D341Med (cell line): ENCODE measurements at regions not wholly inside any gene's neighbourhood (a gene's known extent, or its start where the extent isn't known, plus 50 kb on each side); places are given as distances from the start of the nearest gene placed in this dataset.
"Not testable (repeated sequence)": the region's sequence is repeated elsewhere in the genome, so short reads cannot be mapped to it uniquely, and the experiment has no call there.

Source experiments
- DNase-seq: peaks from one replicate; pipeline ENCODE4 v3.0.0; 2012; ENCODE audit warnings: low spot score

DNA sequence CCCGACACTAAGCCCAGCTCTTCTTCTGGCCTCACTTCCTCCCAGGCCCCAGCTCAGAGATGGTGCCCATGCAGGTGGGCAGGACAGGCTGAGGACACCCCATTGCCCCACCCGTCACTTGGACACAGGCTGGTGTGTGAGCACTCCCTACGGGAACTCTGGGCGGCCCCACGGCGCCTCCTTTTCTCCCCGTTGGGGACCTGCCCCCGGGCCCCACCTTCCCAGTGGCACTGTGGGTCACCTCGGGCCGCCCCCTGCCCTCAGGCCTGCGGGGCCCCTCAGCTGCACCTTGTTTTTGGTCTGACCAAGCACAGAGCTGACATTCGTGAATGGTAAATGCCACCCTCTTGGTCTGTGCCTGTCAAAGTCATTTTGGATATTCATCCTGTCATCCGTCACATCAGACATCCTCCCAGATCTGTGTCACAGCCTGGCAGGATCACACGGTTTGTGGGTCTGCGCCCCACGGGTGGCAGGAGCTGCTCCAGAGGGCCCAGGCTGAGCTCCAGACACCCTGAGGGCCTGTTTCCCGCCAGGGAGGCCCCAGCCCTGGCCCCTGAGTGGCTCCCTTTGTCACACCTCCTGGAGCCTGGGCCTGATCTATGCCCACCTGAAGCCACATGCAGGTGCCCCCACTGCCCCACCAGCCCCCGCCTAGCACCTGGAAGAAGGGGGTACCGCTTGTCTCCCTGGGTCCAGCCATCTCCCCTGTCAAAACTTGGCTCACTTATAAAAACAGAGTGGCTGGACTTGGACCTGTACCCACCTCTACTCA lies 1188.5 kb downstream of the BRD1 start:
- DNase-seq = no peak

DNA sequence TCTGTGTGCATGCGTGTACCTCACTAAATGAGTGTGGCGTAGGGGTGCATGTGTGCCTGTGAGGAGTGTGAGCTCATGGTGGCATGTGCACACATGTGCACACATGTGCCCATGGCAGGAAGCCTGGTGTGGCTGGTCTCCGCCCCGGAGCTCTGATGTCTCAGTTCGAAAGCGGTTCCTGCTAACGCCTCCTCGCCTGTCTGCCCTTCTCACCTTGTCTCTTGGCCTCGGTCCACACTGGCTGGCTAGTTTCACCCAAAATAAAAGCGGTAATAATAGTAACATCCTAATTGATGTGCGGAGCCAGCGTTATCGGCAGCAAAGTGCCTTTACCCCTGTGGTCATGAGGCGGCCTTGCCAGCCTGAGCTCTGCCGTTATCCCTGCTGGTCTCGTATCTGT lies 1190.4 kb downstream of the BRD1 start:
- DNase-seq = no peak

DNA sequence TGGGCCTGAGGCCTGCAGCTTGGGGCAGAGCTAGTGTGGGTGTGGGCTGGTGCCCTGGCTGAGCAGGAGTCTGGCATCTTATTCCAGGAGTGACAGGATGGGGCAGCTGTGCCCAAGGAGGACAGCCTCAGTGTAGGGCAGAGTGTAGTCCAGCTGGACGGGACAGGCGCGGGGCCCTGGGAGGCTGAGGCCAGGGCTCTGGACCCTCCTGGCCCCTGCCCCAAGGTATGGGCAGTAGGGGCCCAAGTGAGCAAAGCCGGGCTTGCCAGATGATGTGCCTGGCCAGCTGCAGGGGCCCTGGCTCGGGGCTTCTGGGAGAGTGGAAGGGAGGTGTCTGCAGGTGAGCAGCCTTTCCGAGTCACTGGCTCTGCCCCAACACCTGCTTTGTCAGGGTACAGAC lies 1190.9 kb downstream of the BRD1 start:
- no peak for DNase-seq

DNA sequence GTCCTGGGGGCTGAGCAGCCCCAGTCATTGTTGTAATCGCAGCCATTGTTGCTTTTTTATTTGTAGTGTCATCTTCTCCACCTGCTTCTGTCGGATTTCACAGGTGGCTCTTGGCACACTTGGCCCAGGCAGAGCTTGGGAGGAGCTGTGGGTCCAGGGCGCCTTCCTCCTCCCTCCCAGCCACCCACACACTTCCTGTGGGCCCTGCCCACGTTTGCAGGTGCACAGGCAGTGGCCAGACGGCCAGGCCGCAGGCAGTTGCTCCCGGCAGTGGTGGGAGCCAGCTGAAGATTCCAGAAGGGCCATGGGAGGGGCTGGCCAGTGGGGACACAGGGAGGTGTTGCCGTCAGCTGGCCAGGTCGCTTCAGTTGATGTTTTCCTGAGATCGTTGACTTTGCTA lies 1191.9 kb downstream of the BRD1 start:
- DNase-seq = no peak

DNA sequence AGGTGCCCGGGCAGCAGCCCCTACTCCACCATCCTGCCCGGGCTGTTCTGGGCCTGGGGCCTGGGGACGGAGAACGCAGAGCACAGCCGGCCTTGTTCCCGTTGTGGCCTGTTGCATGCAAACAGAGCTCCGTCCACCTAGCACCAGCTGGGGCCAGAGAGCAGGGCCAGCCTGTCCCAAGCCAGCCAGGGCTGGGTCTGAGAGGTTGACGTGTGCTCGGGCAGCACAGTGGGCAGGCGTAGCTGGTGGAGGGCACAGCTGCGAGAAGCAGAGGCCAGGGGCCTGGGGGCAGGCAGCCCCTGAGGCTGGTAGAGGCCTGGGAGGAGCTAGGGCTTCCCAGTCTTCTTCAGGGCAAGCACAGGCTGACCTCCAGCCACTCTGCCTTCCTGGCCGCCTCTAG lies 1192.6 kb downstream of the BRD1 start:
- DNase-seq = no peak

DNA sequence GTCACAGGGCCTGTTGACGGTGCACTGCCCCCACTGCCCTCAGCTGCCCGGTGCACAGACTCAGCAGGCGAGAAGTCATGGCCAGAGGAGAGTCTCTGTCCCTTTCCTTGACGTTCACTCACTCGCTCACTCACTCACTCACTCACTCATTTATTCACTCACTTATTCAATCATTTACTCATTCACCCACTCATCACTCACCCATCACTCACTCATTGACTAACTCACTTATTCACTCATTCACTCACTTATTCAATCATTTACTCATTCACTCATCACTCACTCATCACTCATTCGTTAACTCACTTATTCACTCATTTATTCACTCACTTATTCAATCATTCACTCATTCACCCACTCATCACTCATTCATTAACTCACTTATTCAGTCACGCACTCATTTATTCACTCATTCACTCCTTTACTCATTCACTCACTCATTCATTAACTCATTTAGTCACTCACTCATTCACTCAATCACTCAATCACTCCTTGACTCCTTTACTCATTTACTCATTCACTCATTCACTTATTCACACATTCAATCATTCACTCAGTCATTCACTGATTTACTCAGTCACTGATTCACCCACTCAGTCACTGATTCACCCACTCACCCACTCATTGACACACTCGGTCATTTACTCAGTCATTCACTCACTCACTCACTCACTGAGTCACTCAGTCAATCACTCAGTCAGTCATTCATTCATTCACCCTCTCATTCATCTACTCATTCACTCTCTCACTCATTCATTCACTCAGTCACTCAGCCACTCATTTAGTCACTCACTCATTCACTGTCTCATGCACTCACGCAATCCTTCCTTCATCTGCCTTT lies 1193.5 kb downstream of the BRD1 start:
- DNase-seq = no peak

DNA sequence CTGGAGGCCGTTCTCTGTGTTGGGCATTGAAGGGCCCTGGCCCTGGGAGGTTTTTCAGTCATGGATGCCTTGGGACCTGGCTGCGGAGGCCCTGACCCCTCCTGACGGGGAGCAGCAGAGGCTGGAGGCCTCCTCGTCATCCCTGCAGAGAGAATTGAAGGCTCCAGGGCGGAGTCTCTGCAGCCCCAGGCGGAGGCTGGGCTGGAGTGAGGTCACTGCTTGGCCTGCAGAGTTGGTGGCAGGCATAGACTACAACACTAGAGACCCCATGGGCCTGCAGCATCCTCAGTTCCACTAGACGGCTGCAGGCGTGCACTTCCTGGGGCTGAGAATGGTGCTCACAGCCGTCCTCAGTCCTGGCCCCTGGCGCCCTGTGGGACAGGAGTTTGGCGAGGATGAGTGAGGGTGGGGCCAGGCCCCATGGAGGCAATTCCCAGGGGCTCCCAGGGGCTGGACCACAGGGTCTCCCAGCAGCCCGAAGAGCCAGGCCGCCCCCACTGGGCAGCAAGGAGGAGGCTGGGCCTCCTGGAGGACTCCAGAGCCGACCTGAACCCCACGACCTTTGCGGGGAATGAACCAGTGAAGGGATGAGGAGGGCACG lies 1194.9 kb downstream of the BRD1 start:
- no peak for DNase-seq

DNA sequence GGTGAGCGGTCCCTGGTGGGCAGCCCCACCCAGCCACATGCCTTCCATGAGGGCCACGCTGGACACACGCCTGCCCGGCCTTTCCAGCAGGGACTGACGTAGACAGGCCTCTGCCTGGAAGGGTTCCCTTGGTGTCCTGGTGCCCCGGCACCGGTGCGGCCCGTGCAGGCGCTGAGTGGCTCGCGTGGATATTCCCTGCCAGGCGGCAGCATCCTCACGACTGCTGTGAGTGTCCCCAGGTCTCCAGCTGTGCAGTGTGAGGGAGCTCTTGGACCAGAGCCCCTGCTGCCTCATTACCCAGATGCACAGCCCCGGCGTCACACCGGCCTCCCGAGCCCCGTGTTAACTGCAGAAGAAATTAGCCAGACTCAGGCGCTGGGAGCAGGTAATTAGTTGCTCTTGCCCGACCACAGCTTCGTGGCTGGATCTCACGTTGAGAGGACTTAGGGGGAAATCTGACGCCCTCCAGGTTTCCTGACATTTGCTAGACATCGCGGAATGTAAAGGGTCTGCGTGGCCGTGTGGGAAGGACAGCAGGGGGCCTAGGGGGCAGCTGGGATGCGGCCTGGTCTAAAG lies 1196.3 kb downstream of the BRD1 start:
- DNase-seq = no peak

DNA sequence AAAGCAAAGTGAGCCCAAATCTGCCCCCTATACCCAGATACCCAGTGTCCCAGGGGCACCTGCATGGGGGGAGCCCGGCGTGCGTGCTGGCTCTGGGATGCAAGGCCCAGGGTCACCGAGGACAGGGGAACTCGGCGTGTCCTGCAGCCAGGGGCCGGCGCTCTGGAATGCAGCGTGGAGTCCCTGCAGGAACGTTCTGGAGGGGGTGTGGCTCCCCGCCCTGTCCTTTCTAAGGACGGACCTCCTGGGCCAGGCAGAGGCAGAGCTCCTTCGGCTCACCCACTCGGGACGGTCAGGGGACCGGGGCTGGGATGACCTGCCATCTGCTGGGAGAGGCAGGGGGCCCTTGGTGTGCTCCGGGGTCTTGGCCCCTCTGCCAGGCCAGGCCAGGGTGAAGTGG lies 1196.8 kb downstream of the BRD1 start:
- DNase-seq = no peak

DNA sequence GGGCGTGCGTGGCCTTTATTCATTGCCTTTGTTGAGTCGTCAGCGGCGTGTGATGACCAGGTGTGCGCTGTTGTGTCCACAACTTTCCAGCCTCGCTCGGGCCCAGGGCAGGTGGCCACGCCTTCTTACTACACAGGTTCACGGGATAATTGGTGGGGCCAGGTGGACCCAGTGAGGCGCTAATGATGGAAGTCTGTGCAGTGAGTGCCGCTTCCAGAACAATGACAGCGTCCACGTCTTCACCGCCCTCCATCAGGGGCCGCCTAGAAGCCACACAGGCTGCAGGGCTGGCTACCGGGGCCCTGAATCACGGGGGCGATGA lies 1197.3 kb downstream of the BRD1 start:
- no peak for DNase-seq

DNA sequence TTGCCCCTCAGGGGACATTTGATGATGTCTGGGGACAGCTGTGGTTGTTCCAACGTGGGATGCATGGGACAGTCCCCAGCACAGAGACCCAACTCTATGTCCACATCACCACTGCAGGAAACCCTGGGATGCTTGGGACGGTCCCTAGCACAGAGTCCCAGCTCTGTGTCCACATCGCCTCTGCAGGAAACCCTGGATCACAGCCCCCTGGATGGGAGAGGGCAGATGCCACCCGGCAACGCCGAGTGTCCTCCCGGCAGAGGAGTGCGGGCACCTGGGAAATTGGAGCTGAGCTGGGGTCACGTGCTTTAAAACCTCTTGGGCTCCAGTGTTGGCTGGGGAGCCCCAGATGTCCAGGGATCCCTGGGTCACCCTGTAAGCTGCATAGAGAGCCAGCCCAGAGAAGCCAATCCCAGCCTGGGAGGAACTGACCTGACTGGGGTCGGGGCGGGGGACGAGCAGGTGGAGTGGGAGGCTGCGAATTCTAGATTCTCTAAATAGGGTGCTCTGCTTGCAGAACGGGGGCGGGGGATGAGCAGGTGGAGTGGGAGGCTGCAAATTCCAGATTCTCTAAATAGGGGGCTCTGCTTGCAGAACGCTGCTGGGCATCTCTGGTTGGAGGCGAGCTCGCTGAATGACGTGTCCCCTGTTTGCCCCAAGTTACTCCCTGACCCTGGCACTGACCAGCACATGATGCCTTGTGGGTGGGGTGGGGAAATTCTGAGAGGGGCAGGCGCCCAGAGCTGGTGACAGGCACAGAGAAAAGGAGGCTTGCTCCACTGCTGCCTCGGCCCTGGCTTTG lies 1197.8 kb downstream of the BRD1 start:
- DNase-seq = no peak

DNA sequence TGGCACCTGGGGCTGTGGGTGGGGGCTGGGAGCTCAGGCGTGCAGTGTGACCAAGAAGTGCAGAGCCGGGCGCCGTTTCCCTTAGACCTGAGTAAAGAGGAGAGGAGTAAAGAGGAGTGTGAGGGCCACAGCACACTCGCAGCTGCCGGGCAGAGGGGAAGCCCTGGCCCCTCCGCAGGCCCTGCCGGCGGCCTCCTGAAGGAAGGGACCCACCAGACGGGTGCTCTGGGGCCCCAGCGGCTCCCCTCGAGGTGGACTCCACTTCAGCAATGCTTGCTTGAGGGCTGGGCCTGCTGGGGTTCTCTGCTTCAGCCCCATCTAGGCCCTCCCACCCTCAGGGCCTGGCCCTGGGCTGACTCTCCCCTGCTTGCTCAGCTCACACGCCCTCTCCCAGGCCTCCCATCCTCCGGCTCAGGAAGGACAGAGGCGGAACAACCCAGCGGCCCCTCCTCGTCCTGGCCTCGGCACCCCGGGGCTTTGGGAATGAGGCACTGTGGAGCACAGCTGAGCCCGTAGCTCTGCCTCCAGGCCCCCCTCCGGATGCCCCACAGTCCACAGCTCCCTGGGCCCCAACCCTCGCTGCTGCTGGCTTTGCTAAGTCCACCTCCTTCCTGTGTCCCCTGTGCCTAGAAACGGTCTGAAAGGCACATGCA lies 1198.7 kb downstream of the BRD1 start:
- no peak for DNase-seq

DNA sequence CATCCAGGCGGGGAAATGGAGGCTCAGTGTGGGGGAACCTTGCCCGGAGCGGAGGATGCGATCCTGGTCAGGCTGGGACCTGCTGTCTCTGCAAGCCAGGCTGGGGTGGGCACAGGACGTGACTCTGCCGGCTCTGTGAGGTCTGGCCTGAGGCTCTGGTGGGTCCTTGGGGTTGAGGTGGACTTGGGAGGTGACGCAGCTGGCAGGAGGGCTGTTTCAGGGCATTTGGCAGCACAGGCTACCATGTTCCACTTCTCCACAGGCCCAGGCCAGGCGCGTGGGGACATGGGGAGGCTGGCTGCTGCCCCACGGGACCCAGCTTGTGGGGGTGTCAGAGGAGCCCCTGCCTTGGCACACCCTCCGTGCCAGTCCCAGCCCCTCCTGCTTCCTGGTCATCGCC lies 1199.7 kb downstream of the BRD1 start:
- no peak for DNase-seq

DNA sequence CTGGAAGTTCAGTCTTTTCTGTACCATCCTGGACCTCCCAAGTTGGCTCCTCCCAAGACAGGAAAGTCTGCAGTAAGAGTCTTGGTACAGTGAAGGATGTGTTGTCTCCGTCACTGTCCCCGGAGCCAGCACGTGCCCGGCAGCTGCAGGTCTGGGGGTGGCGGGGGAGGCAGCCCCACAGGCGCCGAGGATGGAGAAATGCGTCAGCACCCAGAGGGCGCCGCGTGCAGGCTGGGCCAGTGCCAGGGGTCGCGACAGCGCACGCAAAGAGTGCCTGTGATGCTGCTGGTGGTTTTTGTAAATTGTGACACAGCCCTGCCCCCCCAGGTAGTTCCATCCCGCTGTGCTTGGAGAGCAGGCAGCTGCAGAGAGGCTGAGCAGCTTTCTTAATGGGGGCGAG lies 1200.5 kb downstream of the BRD1 start:
- no peak for DNase-seq

DNA sequence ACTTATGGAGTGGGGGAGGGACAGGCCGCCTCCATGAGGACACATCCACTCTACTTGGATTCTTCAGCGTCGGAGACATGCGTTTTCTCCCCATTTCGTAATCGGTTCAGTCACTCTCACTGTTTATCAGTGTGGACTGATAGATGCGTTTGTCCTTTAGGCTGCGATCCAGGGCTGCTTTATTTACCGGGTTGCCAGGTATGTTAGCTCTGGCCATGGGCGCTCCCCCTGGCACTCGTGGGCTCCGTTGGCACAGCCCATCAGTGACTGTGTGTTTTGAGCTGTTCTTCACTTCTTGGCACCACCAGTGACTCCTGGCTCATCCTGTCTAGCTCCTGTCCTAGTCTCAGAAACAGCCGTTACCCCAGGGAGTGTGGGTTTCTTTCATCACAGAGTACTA lies 1203.3 kb downstream of the BRD1 start:
- no peak for DNase-seq

DNA sequence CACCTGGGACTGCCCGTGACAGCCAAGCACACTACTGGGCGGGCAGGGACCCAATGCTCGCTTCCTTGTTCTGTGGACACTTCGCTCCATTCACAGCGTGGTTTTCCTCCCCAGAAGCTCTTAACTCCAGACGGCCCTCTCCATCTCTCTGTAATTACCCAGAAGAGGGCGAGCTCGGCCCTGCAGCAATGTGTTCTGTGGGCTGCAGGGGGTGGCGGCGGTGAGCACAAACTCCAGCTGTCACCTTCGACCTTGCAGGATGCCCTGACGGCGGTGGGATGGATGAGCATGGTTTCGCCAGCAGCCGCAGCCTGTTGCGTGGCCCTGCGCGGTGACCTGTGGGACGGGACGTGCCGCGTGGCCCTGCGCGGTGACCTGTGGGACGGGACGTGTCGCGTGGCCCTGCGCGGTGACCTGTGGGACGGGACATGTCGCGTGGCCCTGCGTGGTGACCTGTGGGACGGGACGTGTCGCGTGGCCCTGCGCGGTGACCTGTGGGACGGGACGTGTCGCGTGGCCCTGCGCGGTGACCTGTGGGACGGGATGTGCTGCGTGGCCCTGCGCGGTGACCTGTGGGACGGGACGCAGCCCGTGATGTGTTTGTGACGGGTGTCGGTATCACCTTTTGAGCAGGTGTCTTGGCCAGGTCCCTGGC lies 1204.7 kb downstream of the BRD1 start:
- no peak for DNase-seq

DNA sequence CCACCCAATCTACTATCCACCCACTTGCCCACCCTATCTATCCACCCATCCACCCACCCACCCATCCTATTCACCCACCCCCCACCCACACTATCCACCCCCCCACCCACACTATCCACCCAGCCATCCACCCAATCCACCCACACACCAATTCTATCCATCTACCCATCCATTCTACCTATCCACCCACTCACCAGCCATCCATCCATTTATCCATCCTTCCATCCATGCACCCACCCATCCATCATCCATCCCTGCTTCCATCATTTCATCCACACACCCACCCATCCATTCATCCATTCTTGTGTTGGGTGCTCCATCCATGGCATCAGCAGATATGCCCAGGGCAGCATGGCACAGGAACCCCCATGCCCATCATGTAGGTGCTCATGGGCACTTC lies 1206.6 kb downstream of the BRD1 start:
- DNase-seq = no peak

DNA sequence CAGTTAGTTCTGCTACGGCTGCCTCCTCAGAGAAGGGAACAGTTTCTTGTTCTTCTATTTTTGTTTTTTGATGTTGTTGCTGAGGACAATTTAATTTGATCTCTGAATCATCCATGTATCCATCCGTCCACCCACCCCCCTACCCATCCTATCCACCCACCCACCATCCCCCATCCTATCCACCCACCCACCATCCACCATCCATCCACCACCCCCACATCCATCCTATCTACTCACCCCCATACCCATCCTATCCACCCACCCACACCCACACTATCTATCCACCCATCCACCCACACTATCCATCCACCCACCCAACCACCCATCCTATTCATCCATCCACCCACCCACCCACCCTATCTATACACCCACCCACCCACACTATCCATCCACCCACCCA lies 1207.2 kb downstream of the BRD1 start:
- DNase-seq = not testable (repeated sequence)

DNA sequence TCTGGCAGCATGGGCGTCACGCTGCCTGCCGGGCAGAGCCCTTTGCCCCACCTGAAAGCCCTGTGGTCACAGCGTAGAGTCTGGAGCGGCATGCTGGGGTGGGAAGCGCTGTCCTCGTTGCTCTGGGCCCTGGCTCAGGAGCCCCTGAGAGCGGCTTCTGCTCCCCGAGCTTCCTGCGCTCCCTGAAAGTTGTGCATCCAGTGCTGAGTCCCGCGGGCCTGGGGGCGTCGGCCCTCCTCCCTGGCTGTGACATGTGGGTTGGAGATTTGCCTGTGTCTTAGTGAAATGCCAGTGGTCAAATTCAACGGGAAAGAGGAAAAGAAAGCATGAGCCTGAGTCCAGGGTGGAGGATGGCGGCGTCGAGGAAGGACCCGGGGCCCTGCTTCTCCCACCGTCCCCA lies 1208.0 kb downstream of the BRD1 start:
- no peak for DNase-seq

DNA sequence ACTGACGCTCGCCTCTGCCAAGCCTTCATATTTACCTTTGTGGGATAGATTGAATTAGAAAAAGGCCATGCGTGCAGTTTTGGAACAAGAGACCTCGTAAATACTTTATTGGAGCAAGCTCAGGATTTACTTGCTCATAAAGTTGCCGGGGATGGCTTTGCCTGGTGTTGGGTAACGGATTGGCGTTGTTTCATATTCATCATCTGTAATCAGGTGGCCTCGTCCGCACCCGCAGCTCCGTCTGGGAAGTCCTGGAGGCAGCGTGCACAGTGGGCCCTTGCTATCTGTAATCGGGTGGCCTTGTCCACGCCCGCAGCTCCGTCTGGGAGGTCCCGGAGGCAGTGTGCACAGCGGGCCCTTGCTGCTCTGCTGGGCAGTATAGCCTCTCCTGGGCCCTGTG lies 1209.3 kb downstream of the BRD1 start:
- no peak for DNase-seq

DNA sequence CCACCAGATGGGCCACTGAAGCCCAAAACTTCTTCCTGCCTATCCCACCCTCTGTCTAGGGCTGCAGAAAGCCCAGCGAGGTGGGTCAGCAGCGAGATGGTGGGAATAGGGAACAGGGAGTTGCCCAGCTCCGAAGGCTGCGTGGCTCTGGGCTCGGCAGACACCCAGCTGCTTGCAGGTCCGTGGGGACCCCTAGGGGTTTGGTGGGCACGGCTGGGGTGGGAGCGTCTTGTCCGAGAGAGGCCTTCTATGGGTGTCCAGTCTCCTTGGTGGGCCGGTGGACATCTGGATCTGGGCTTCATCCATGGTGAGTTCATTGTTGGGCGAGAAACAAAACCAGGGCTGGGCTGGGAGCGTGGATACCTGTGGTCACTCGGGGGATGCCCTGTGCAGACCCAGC lies 1211.0 kb downstream of the BRD1 start:
- DNase-seq = no peak
